Psoas muscle (tissue), 7 donors: ENCODE measurements at regions not wholly inside any gene's neighbourhood (a gene's known extent, or its start where the extent isn't known, plus 50 kb on each side); places are given as distances from the start of the nearest gene placed in this dataset.
A peak's percentile ranks its signal among the peaks of the same experiment; 100 is the strongest.
"Not testable (repeated sequence)": the region's sequence is repeated elsewhere in the genome, so short reads cannot be mapped to it uniquely, and the experiment has no call there.

Source experiments
- ATAC-seq, 4 donors: fragments of 200-7000 bp; cut with Tn5 transposase; one replicate each; pipeline ENCODE4 v1.9.1; 2020; ENCODE audit warnings: moderate library complexity in 3 of 4, mild to moderate bottlenecking in 2 of 4
- DNase-seq, 2 donors: peaks; one replicate each; pipeline ENCODE4 v3.0.0-alpha.2; 2020
- H3K27ac ChIP-seq: fragments of 200-600 bp; one replicate; pipeline ENCODE4 v1.8.0; 2022
- H3K27me3 ChIP-seq, 3 donors: fragments of 200-600 bp in 1 of 3; one replicate each; pipeline versions ENCODE4 v1.6.1 to v1.8.0; 2013 to 2022; ENCODE audit warnings: low read length in 2 of 3, mild to moderate bottlenecking in 2 of 3, moderate library complexity in 1 of 3; ENCODE audit not compliant: insufficient read depth in 3 of 3
- H3K36me3 ChIP-seq, 2 donors: fragments of 200-600 bp in 1 of 2; one replicate each; pipeline versions ENCODE4 v1.6.1 to v1.8.0; 2013 to 2022; ENCODE audit warnings: low read depth in 1 of 2, mild to moderate bottlenecking in 1 of 2, moderate library complexity in 1 of 2; ENCODE audit not compliant: insufficient read depth in 1 of 2
- H3K4me1 ChIP-seq: fragments of 200-600 bp; one replicate; pipeline ENCODE4 v1.8.0; 2022
- H3K4me3 ChIP-seq: fragments of 200-600 bp; one replicate; pipeline ENCODE4 v1.8.0; 2022; ENCODE audit warnings: mild to moderate bottlenecking
- H3K9me3 ChIP-seq: fragments of 200-600 bp; one replicate; pipeline ENCODE4 v1.8.0; 2022
- WGBS, 3 donors: extraction: QIAGEN DNeasy Blood & Tissue Kit; methylation state at CpG; one replicate each; pipeline versions ENCODE4 v1.1.6 to v1.1.7; 2013; 5-methylcytosine and 5-hydroxymethylcytosine counted together
- intact Hi-C, 2 donors: fragments of 100-400 bp; cut with DNase I; formaldehyde crosslinking; loops; one replicate each; pipeline versions ENCODE4 v1.11.0 to v1.14.2; 2022
- TF ChIP-seq, protein P1 (sequence below): fragments of 200-600 bp; IDR thresholded peaks from one replicate; pipeline ENCODE4 v1.8.0; 2022; ENCODE audit warnings: antibody characterized with exemption
- donor health status: healthy with polysubstance abuse.
- donor health status: DM: no; HTN: no; CAD: no; lungs with moderate emphysema.
- donor health status: Bipolar disorder and iron deficiency.
- donor health status: healthy.
- donor health status: DM: yes; HTN: yes; CAD: no.
- donor health status: DM: no; HTN: no; CAD: no.
- donor health status: DM: yes; HTN: yes; CAD: no.

DNA sequence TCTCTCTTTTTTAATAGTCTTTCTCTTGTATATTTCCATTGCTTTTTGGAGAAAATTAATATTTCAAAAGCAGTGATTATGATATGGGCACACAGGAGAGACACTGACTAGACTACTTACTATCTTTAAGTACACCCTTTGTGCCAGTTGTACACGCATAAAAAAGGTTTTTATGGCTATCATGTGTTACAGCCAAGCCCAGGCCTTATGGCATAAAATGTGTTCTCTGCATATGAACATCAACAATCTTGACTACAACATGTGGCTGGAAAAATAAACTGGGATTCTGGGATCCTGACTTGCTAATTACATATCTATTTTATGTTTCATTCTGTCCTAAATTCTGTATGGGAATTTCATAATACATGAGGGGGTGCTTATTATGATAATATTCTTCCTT, 1401.8 kb downstream of the SLITRK5 start:
- H3K9me3 ChIP-seq, result no peaks in the 10 kb centered on the region
- no peaks in the 10 kb centered on the region for H3K27me3 ChIP-seq
- intact Hi-C loops, result no loop called here
- TF ChIP-seq, protein P1, sequence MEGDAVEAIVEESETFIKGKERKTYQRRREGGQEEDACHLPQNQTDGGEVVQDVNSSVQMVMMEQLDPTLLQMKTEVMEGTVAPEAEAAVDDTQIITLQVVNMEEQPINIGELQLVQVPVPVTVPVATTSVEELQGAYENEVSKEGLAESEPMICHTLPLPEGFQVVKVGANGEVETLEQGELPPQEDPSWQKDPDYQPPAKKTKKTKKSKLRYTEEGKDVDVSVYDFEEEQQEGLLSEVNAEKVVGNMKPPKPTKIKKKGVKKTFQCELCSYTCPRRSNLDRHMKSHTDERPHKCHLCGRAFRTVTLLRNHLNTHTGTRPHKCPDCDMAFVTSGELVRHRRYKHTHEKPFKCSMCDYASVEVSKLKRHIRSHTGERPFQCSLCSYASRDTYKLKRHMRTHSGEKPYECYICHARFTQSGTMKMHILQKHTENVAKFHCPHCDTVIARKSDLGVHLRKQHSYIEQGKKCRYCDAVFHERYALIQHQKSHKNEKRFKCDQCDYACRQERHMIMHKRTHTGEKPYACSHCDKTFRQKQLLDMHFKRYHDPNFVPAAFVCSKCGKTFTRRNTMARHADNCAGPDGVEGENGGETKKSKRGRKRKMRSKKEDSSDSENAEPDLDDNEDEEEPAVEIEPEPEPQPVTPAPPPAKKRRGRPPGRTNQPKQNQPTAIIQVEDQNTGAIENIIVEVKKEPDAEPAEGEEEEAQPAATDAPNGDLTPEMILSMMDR, result no peak
- no peaks in the 10 kb centered on the region for H3K36me3 ChIP-seq
- no peaks in the 10 kb centered on the region for H3K4me1 ChIP-seq
- no peak for ATAC-seq
- DNase-seq, result no peak
- no peak overlapping the region for H3K27ac ChIP-seq
- no peak overlapping the region for H3K4me3 ChIP-seq
- 52 to 63% (median 57%) methylated on average over 1 of the region's 1 CpG for WGBS, 3 donors

DNA sequence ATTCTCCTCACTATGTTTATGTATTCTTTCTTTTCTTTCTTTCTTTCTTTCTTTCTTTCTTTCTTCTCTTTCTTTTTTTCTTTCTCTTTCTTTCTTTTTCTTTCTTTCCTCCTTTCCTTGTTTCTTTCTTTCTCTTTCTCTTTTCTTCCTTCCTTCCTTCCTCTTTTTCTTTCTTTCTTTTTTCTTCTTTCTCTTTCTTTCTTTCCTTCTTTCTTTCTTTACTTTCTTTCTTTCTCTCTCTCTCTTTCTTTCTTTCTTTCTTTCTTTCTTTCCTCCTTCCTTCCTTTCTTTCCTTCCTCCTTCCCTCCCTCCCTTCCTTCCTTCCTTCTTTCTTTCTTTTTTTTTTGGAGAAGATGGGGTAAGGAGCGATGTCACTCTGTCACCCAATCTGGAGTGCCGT, 1405.5 kb downstream of the SLITRK5 start:
- DNase-seq (no peak), ATAC-seq (no peak)
- WGBS, 3 donors, result 86 to 89% (median 88%) methylated on average over 2 of the region's 2 CpGs

GRCh38 chr13:89082623-89083022, 1411.5 kb downstream of the SLITRK5 start:
- TF ChIP-seq, protein P1, result no peak
- Histone ChIP-seq H3K4me1 (no peaks in the 10 kb centered on the region), H3K27ac (no peak overlapping the region), H3K36me3 (no peaks in the 10 kb centered on the region), H3K4me3 (no peak overlapping the region), H3K9me3 (no peaks in the 10 kb centered on the region), H3K27me3 (no peaks in the 10 kb centered on the region)
- DNase-seq (no peak), ATAC-seq (no peak)
- intact Hi-C loops, result no loop called here
- 89 to 95% (median 89%) methylated on average over 3 of the region's 3 CpGs for WGBS, 3 donors

More for the DNA sequence above, 1405.5 kb downstream of the SLITRK5 start:
- Histone ChIP-seq H3K4me3 (no peak overlapping the region), H3K9me3 (no peaks in the 10 kb centered on the region), H3K27ac (no peak overlapping the region), H3K27me3 (no peaks in the 10 kb centered on the region), H3K4me1 (no peaks in the 10 kb centered on the region), H3K36me3 (no peaks in the 10 kb centered on the region)
- intact Hi-C loops, result no loop called here
- TF ChIP-seq, protein P1, result no peak

GRCh38 chr13:89088107-89088506, 1416.9 kb downstream of the SLITRK5 start:
- H3K27me3 ChIP-seq, H3K9me3 ChIP-seq, H3K4me3 ChIP-seq, H3K36me3 ChIP-seq, H3K4me1 ChIP-seq, H3K27ac ChIP-seq, ATAC-seq, intact Hi-C loops: not testable (repeated sequence)
- DNase-seq, result peak in 1 of 2 donors; percentile 8
- WGBS, 3 donors, result 69 to 89% (median 87%) methylated on average over 8 to 16 of the region's 16 CpGs

DNA sequence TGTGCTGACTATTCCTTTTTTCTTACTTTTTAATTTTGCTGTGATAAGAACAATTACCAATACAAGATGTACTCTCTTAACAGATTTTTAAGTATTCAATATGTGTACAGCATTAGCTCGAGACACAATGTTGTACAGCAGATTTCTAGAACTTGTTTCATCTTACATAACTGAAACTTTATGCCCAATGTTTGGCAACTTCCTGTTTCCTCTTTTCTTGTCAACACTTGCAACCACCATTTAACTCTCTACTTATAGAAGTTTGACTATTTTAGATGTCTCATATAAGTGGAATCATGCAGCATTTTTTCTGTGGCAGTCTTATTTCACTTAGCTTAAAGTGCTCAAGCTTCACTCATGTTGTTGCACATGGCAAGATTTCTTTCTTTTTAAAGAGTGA, 1426.8 kb downstream of the SLITRK5 start:
- Histone ChIP-seq H3K27me3 (no peaks in the 10 kb centered on the region), H3K4me3 (no peak overlapping the region), H3K9me3 (no peaks in the 10 kb centered on the region), H3K27ac (no peak overlapping the region), H3K36me3 (no peaks in the 10 kb centered on the region), H3K4me1 (no peaks in the 10 kb centered on the region)
- DNase-seq (no peak), ATAC-seq (no peak)
- 71 to 88% (median 82%) methylated on average over 1 of the region's 1 CpG for WGBS, 3 donors
- TF ChIP-seq, protein P1, result no peak
- intact Hi-C loops, result no loop called here
